ENCODE measurements at regions not wholly inside any gene's neighbourhood (a gene's known extent, or its start where the extent isn't known, plus 50 kb on each side); places are given as distances from the start of the nearest gene placed in this dataset.

- TF ChIP-seq GATA2 (IDR thresholded peaks at IDR 0.05; ENCODE audit: low read depth, low read length) (no peak), GATA3 (IDR thresholded peaks at IDR 0.05; ENCODE audit: low read depth, low read length) (no peak)
These were observed 745.8 kb downstream of the MRPL39 start for GRCh38 chr21:24861471-24861870.
